GM23338 (cell line): ENCODE measurements at regions not wholly inside any gene's neighbourhood (a gene's known extent, or its start where the extent isn't known, plus 50 kb on each side); places are given as distances from the start of the nearest gene placed in this dataset.

Source experiments
- ATAC-seq: fragments of 200-7000 bp; cut with Tn5 transposase; 3 replicates; pipeline ENCODE4 v1.9.1; 2020
- DNase-seq: peaks from one replicate; pipeline ENCODE4 v3.0.0-alpha.2; 2015; ENCODE audit warnings: low spot score
- H2AFZ ChIP-seq: fragments of 200-600 bp; sonication (generic); 2 replicates; pipeline ENCODE4 v1.8.0; 2016; ENCODE audit warnings: antibody characterized with exemption, mild to moderate bottlenecking, moderate library complexity
- H3F3A ChIP-seq: fragments of 200-600 bp; sonication (generic); replicated peaks from 2 replicates; pipeline ENCODE4 v1.8.0; 2017; ENCODE audit warnings: antibody characterized with exemption, mixed run types, low read depth
- H3K27ac ChIP-seq: fragments of 200-600 bp; sonication (generic); 2 replicates; pipeline ENCODE4 v1.6.1; 2016; ENCODE audit warnings: low read depth
- H3K27me3 ChIP-seq: fragments of 200-600 bp; sonication (generic); 2 replicates; pipeline ENCODE4 v1.8.0; 2016; ENCODE audit warnings: mild to moderate bottlenecking, mixed run types, moderate library complexity; ENCODE audit not compliant: insufficient read depth
- H3K36me3 ChIP-seq: fragments of 200-600 bp; sonication (generic); 2 replicates; pipeline ENCODE4 v1.8.0; 2016; ENCODE audit warnings: mild to moderate bottlenecking; ENCODE audit not compliant: insufficient read depth
- H3K4me1 ChIP-seq: fragments of 200-600 bp; sonication (generic); 2 replicates; pipeline ENCODE4 v1.8.0; 2016; ENCODE audit warnings: mild to moderate bottlenecking, moderate library complexity; ENCODE audit not compliant: insufficient read depth
- H3K4me2 ChIP-seq: fragments of 200-600 bp; sonication (generic); 2 replicates; pipeline ENCODE4 v1.7.1; 2017; ENCODE audit warnings: mixed run types
- H3K4me3 ChIP-seq: fragments of 200-600 bp; sonication (generic); 2 replicates; pipeline ENCODE4 v1.6.1; 2016; ENCODE audit warnings: mixed run types
- H3K79me2 ChIP-seq: fragments of 200-600 bp; sonication (generic); replicated peaks from 2 replicates; pipeline ENCODE4 v1.8.0; 2017; ENCODE audit warnings: mild to moderate bottlenecking; ENCODE audit not compliant: insufficient read depth
- H3K9me2 ChIP-seq: fragments of 200-600 bp; sonication (generic); 2 replicates; pipeline ENCODE4 v1.8.0; 2017; ENCODE audit not compliant: insufficient read depth
- H4K20me1 ChIP-seq: fragments of 200-600 bp; sonication (generic); replicated peaks from 2 replicates; pipeline ENCODE4 v1.8.0; 2017; ENCODE audit warnings: mild to moderate bottlenecking; ENCODE audit not compliant: insufficient read depth
- H3K27ac Mint-ChIP-seq: 2 replicates; pipeline ENCODE4 v1.8.0; 2020; ENCODE audit warnings: inconsistent platforms, mild to moderate bottlenecking, moderate library complexity, mixed read lengths
- H3K27me3 Mint-ChIP-seq: 3 replicates; pipeline ENCODE4 v1.8.0; 2022; ENCODE audit warnings: low read depth, mild to moderate bottlenecking, moderate library complexity, mixed read lengths, inconsistent platforms; ENCODE audit not compliant: insufficient read depth, poor library complexity
- H3K36me3 Mint-ChIP-seq: 3 replicates; pipeline ENCODE4 v1.8.0; 2021; ENCODE audit warnings: low read depth, mild to moderate bottlenecking, inconsistent platforms, moderate library complexity, mixed read lengths
- H3K4me1 Mint-ChIP-seq: 3 replicates; pipeline ENCODE4 v1.8.0; 2020; ENCODE audit warnings: mild to moderate bottlenecking, inconsistent platforms, mixed read lengths
- H3K4me3 Mint-ChIP-seq: 3 replicates; pipeline ENCODE4 v1.8.0; 2021; ENCODE audit warnings: moderate library complexity, mild to moderate bottlenecking, inconsistent platforms, mixed read lengths
- H3K9me3 Mint-ChIP-seq: 3 replicates; pipeline ENCODE4 v1.8.0; 2020; ENCODE audit warnings: moderate library complexity, mild to moderate bottlenecking, inconsistent platforms, mixed read lengths
- CREB1 ChIP-seq: fragments of 250-450 bp; sonication (Bioruptor Pico); IDR thresholded peaks from 2 replicates; pipeline ENCODE4 v1.5.0; 2020; ENCODE audit warnings: low read depth, mild to moderate bottlenecking, moderate library complexity
- CTCF ChIP-seq, 2 experiments: fragments of 200-600 bp in 1 of 2; sonication (generic) in 1 of 2; conservative IDR thresholded peaks; 2 replicates each; pipeline versions ENCODE4 v1.5.1 to v1.6.1; 2016 to 2017; ENCODE audit warnings: antibody characterized with exemption in 2 of 2, low read depth in 2 of 2, mild to moderate bottlenecking in 2 of 2, moderate library complexity in 1 of 2
- ETS1 ChIP-seq: IDR thresholded peaks from 2 replicates; pipeline ENCODE4 v1.6.1; 2016; ENCODE audit warnings: antibody characterized with exemption
- EZH2 ChIP-seq: fragments of 200-600 bp; sonication (generic); IDR thresholded peaks from one replicate; pipeline ENCODE4 v1.8.0; 2017; ENCODE audit warnings: antibody characterized with exemption, mild to moderate bottlenecking, low read depth; ENCODE audit not compliant: unreplicated experiment
- EZH2phosphoT487 ChIP-seq: fragments of 200-600 bp; sonication (generic); IDR thresholded peaks from one replicate; pipeline ENCODE4 v1.8.1; 2018; ENCODE audit warnings: antibody characterized with exemption; ENCODE audit not compliant: unreplicated experiment
- JUNB ChIP-seq: IDR thresholded peaks from one replicate; pipeline ENCODE4 v1.6.1; 2016; ENCODE audit warnings: antibody characterized with exemption; ENCODE audit not compliant: unreplicated experiment
- NANOG ChIP-seq: IDR thresholded peaks from 2 replicates; pipeline ENCODE4 v1.6.1; 2016; ENCODE audit warnings: antibody characterized with exemption, borderline replicate concordance
- POLR2AphosphoS5 ChIP-seq: IDR thresholded peaks from 2 replicates; pipeline ENCODE4 v1.6.1; 2016; ENCODE audit warnings: antibody characterized with exemption, low read depth
- REST ChIP-seq: IDR thresholded peaks from one replicate; pipeline ENCODE4 v1.6.1; 2018; ENCODE audit warnings: antibody characterized with exemption; ENCODE audit not compliant: unreplicated experiment
- STAT1 ChIP-seq: IDR thresholded peaks from one replicate; pipeline ENCODE4 v1.6.1; 2016; ENCODE audit warnings: antibody characterized with exemption; ENCODE audit not compliant: unreplicated experiment
- ZNF114 ChIP-seq: fragments of 250-450 bp; sonication (Bioruptor Pico); IDR thresholded peaks from 2 replicates; pipeline ENCODE4 v1.5.0; 2020; ENCODE audit warnings: mild to moderate bottlenecking, moderate library complexity
- ZNF331 ChIP-seq: fragments of 250-450 bp; sonication (Bioruptor Pico); IDR thresholded peaks from 2 replicates; pipeline ENCODE4 v1.5.0; 2020; ENCODE audit warnings: low read depth, mild to moderate bottlenecking, moderate library complexity
- ZNF462 ChIP-seq: fragments of 250-450 bp; sonication (Bioruptor Pico); IDR thresholded peaks from 2 replicates; pipeline ENCODE4 v1.5.0; 2020; ENCODE audit warnings: mild to moderate bottlenecking, moderate library complexity

- Histone ChIP-seq H3K27ac (no peak overlapping the region), H3K4me3 (no peak overlapping the region), H3K4me2 (no peak overlapping the region), H3K27me3 (no peaks in the 10 kb centered on the region), H3K36me3 (no peaks in the 10 kb centered on the region), H3F3A (no peaks in the 10 kb centered on the region), H2AFZ (no peak overlapping the region; the same call in 1 of the 2 replicates), H4K20me1 (no peaks in the 10 kb centered on the region), H3K79me2 (no peaks in the 10 kb centered on the region), H3K9me2 (peaks cover 24% of the 10 kb centered on the region), H3K4me1 (peaks cover 17% of the 10 kb centered on the region)
- ATAC-seq (no peak), DNase-seq (no peak)
- Mint-ChIP-seq H3K36me3 (peaks cover 4% of the 10 kb centered on the region; the same call in 1 of the 3 replicates), H3K27me3 (peaks cover 14% of the 10 kb centered on the region), H3K27ac (no peak overlapping the region), H3K4me3 (no peak overlapping the region), H3K9me3 (peaks cover 19% of the 10 kb centered on the region), H3K4me1 (peaks cover 17% of the 10 kb centered on the region)
- TF ChIP-seq CTCF (conservative IDR thresholded peaks at IDR 0.05; ENCODE audit: low read depth in 2 of 2), result no peak
- TF ChIP-seq CREB1 (CRISPR knock-in tag), result no peak
- TF ChIP-seq ZNF462 (CRISPR knock-in tag), result no peak
- TF ChIP-seq EZH2, result no peak
- TF ChIP-seq REST, result no peak
- TF ChIP-seq EZH2phosphoT487, result no peak
- TF ChIP-seq STAT1, result no peak
- no peak for TF ChIP-seq ZNF331 (CRISPR knock-in tag)
- TF ChIP-seq POLR2AphosphoS5, result no peak
- no peak for TF ChIP-seq JUNB
- TF ChIP-seq ZNF114 (CRISPR knock-in tag), result no peak
- TF ChIP-seq NANOG, result no peak
- TF ChIP-seq ETS1, result no peak
Measured at GRCh38 chr11:130765406-130765805, 150.9 kb downstream of the SNX19 start.
